Dermis blood vessel endothelial cell (primary cell): ENCODE measurements at regions not wholly inside any gene's neighbourhood (a gene's known extent, or its start where the extent isn't known, plus 50 kb on each side); places are given as distances from the start of the nearest gene placed in this dataset.

Experiments
- DNase-seq: peaks from one replicate; pipeline ENCODE4 v3.0.0; 2010

- no peak for DNase-seq
Observed at GRCh38 chr3:106231086-106231485, 362.3 kb upstream of the CBLB start.

- DNase-seq: no peak
Observed at GRCh38 chr3:106232956-106233355, 364.1 kb upstream of the CBLB start.

GRCh38 chr3:106239195-106239697 is 370.4 kb upstream of the CBLB start:
- DNase-seq: no peak

GRCh38 chr3:106241593-106241992 is 372.8 kb upstream of the CBLB start:
- DNase-seq: no peak

- DNase-seq: no peak
Observed at GRCh38 chr3:106242781-106243180, 374.0 kb upstream of the CBLB start.

GRCh38 chr3:106245400-106245799 is 376.6 kb upstream of the CBLB start:
- no peak for DNase-seq

- DNase-seq: no peak
Observed at GRCh38 chr3:106247902-106248684, 379.3 kb upstream of the CBLB start.

- no peak for DNase-seq
Observed at GRCh38 chr3:106249159-106249558, 380.3 kb upstream of the CBLB start.

- no peak for DNase-seq
Observed at GRCh38 chr3:106249981-106250380, 381.2 kb upstream of the CBLB start.

- DNase-seq: no peak
Observed at GRCh38 chr3:106251160-106251892, 382.5 kb upstream of the CBLB start.

GRCh38 chr3:106255870-106256248 is 387.0 kb upstream of the CBLB start:
- DNase-seq: no peak

GRCh38 chr3:106256249-106256957 is 387.6 kb upstream of the CBLB start:
- DNase-seq: no peak

GRCh38 chr3:106257172-106257571 is 388.4 kb upstream of the CBLB start:
- no peak for DNase-seq

GRCh38 chr3:106261396-106261795 is 392.6 kb upstream of the CBLB start:
- DNase-seq: no peak

GRCh38 chr3:106261915-106262683 is 393.3 kb upstream of the CBLB start:
- DNase-seq: no peak

GRCh38 chr3:106263011-106263410 is 394.2 kb upstream of the CBLB start:
- no peak for DNase-seq

GRCh38 chr3:106263546-106263945 is 394.7 kb upstream of the CBLB start:
- DNase-seq: no peak

- no peak for DNase-seq
Observed at GRCh38 chr3:106265704-106266103, 396.9 kb upstream of the CBLB start.

GRCh38 chr3:106268696-106269095 is 399.9 kb upstream of the CBLB start:
- no peak for DNase-seq

- DNase-seq: no peak
Observed at GRCh38 chr3:106272302-106272701, 403.5 kb upstream of the CBLB start.

- no peak for DNase-seq
Observed at GRCh38 chr3:106275592-106275991, 406.8 kb upstream of the CBLB start.

GRCh38 chr3:106276151-106276550 is 407.3 kb upstream of the CBLB start:
- DNase-seq: no peak
